DMS153 treated with DMSO at 0.1 percent for 48 hours (cell line): ENCODE measurements at regions not wholly inside any gene's neighbourhood (a gene's known extent, or its start where the extent isn't known, plus 50 kb on each side); places are given as distances from the start of the nearest gene placed in this dataset.

Experiments
- DNase-seq: peaks from one replicate; lab custom pipeline; 2025; ENCODE audit not compliant: unreplicated experiment; lab: John Stamatoyannopoulos, UW

GRCh38 chr1:198903203-198903602 lies 264.4 kb downstream of the PTPRC start:
- DNase-seq: no peak

DNA sequence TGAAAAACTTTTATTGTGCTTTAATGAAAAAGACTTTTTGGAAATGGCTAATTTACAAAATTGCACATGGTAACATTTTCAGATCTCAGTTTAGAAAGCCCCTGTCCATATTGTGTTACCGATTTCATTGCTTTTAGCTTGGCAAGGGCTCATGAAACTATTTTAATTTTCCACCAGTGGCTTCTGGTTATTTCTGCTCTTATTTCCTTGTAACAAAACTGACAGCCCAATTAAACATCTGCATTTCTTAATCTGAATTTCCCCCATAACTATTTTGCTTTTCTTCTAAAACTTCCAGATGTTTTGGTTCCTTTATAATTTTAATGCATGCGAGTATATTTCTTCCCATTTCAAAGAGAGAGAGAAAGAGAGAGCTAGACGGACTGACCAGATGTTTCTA lies 264.8 kb downstream of the PTPRC start:
- DNase-seq: no peak

DNA sequence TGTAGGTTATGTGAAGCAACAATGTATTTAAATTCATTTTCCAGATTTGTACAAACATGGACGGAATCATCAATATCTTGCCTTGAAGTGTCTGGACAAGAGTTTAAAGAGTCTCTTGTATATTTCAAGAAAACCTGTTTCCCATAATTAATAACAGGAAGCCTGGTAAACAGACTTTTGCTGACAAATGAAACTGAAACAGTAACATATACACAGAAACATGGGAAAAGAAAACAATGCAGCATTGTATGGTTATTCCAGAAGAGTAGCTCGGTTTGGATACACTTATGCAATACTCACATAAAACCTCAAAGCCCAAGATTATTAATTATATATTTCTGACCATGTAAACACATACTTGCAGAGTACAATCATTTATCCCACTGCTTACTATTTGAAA lies 265.5 kb downstream of the PTPRC start:
- no peak for DNase-seq

DNA sequence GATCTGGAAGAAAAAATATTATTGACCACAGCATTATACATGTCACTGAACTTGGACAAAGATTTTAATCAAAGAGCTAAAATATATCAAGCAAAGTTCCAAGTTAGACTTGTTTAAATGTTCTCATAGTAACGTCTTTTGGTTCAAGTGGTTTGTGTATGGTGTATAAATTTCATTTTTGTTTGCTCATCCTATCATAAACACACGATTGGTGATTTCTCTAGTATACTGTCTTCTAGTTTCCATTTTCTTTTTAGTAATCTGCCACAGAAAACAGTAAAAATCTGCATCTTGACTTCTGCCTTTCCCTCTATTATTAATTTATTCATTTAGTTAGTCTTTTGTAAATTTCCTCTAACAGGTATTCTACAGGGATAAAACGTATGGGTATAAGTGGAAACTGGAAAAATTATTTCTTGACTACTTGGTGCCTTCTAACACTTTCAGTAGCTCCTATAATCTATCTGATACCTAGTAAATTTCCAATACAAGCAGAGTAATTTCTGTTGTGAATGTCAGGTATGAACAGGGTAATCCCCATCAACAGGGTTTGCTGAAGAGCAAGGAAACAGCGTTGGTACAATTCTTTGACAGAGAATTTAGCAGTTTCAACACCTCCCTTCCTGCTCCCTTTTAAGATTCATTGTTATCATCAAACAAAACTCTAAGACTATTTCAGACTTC lies 268.0 kb downstream of the PTPRC start:
- no peak for DNase-seq

DNA sequence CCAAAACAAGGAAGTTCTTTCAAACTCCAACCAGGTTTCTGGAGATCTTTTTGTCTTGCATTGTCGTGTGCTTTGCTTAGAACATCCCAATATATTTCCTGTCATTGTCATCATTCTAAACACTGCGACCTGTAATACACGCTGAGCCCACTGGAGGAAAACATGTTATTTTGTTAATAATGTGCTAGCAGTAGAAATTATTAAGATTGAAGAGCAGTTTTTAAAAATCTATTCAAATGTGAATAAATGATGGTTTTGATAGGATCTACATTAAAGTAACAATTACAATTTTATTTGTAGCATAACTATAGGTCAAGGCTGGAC lies 268.5 kb downstream of the PTPRC start:
- DNase-seq: no peak

- DNase-seq: no peak
Observed at GRCh38 chr1:198908995-198909394, 270.2 kb downstream of the PTPRC start.

DNA sequence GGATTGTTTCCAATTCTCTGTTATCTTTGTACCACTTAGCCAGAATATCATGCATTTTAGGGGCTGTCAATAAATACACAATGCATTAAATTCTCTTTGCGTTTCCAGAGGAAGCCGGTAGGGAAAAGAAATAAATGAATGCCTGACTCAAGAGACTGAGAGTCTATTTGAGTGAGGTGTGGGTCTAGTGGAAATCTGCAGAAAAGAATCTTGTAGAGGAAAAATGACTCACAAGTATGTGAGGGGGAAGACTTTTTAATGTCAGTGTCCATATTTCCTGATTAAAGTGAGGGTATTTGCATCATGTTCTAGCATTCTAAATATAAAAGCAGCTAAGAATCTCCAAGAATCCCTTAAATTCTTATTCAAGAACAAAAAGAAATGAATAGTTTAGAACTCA lies 271.1 kb downstream of the PTPRC start:
- DNase-seq: no peak

GRCh38 chr1:198910816-198911215 lies 272.0 kb downstream of the PTPRC start:
- DNase-seq: no peak

- no peak for DNase-seq
Observed at GRCh38 chr1:198912046-198912445, 273.2 kb downstream of the PTPRC start.

- DNase-seq: no peak
Observed at GRCh38 chr1:198913667-198914066, 274.8 kb downstream of the PTPRC start.

GRCh38 chr1:198915327-198916231 lies 276.7 kb downstream of the PTPRC start:
- DNase-seq: no peak

DNA sequence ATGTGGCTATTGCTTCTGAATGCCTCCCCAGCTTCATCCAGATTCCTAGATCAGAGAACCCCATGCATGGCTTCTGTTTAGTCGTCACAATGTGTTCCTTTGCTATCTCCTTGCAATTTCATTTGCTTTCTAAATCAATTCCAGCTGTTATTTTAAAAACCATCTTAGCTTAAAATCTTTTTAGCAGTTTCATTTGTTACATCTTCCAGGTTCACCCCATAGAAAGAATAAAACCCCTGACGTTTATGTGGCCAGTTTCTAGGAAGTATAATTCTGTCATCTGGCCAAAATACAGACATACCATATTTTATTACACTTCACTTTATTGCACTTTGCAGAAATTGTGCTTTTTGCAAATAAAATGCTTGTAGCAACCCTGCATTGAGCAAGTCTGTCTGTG lies 278.4 kb downstream of the PTPRC start:
- no peak for DNase-seq

GRCh38 chr1:198918920-198919319 lies 280.1 kb downstream of the PTPRC start:
- DNase-seq: no peak

- no peak for DNase-seq
Observed at GRCh38 chr1:198919667-198920398, 281.0 kb downstream of the PTPRC start.

DNA sequence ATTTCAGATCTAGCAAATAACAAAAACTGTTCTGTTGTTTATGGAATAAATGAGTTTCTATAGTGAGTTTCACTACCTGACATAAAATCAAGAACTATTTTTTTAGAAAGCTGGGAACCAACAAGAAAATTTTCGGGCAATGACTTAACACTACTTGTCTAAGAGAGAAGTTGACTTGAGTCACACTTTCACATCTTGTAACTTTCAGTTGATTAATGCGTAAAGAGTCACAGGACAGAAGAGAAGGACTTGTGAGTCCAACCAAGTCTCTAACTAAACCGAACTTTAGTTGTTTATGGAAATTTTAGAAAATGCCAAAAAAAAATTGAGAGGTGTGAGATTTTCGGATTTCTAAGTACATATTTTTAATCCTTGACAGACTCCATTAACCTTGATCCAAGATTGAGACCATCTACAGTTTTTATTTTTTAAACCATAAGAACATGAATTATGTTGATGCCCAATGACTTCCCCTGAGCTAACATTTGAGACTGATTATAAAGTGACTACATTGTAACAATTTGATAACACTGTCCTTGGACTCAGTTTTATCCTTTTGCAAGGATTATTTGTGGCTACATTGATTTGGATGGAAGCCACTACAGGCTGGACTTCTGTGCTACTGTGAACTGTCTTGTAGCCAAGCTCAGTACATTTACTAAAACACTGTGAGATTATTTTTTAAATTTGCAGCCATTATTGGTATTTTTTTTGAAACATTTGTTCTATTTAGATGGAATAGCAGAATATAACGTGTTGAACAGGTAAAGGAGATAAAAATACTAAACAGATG lies 284.0 kb downstream of the PTPRC start:
- DNase-seq: no peak

GRCh38 chr1:198923993-198924392 lies 285.2 kb downstream of the PTPRC start:
- no peak for DNase-seq

DNA sequence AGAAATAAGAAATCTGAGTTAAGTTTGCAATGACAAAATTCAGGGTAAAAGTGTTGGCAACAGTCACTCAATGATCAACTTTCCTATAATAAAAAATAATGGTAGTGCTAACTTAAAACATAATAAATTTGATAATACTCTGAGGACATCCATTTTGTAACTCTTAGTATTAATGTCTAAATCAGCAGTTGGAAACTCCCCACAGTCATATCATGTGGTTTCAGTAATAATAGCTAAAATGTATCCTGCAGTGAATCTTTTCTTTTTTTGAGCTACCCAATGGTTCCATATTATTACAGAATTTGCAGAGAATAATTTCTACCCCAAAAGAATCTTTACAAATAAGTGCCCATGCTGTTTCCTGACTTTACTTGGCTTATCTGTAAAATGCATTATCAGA lies 286.7 kb downstream of the PTPRC start:
- DNase-seq: no peak

GRCh38 chr1:198927129-198927528 lies 288.3 kb downstream of the PTPRC start:
- DNase-seq: no peak

GRCh38 chr1:198929111-198929604 lies 290.3 kb downstream of the PTPRC start:
- DNase-seq: no peak

- no peak for DNase-seq
Observed at GRCh38 chr1:198929961-198930599, 291.2 kb downstream of the PTPRC start.
